ENCODE measurements at regions not wholly inside any gene's neighbourhood (a gene's known extent, or its start where the extent isn't known, plus 50 kb on each side); places are given as distances from the start of the nearest gene placed in this dataset.

- no peak overlapping the region for H3K4me3 Mint-ChIP-seq
- H3K9me3 Mint-ChIP-seq: peaks cover 4% of the 10 kb centered on the region
- no peak for DNase-seq (ENCODE audit: low read depth, low spot score)
- no peak for TF ChIP-seq CTCF (conservative IDR thresholded peaks at IDR 0.05)
- no peak overlapping the region for H3K27ac Mint-ChIP-seq (ENCODE audit: unreplicated experiment)
- no peaks in the 10 kb centered on the region for H3K36me3 Mint-ChIP-seq (ENCODE audit: low read depth)
- peaks cover 10% of the 10 kb centered on the region for H3K4me1 Mint-ChIP-seq
- peaks cover 55% of the 10 kb centered on the region for H3K27me3 Mint-ChIP-seq (ENCODE audit: low read depth)
Observed at GRCh38 chr16:6970171-6970857, 362.3 kb upstream of the RBFOX1 start.

GRCh38 chr16:6969594-6969993, 363.1 kb upstream of the RBFOX1 start:
- DNase-seq (ENCODE audit: low read depth, low spot score): no peak
- peak; percentile 27 for TF ChIP-seq CTCF (conservative IDR thresholded peaks at IDR 0.05)
- Mint-ChIP-seq H3K4me1 (peaks cover 14% of the 10 kb centered on the region), H3K36me3 (ENCODE audit: low read depth) (no peaks in the 10 kb centered on the region), H3K27ac (ENCODE audit: unreplicated experiment) (no peak overlapping the region), H3K4me3 (no peak overlapping the region), H3K27me3 (ENCODE audit: low read depth) (peaks cover 55% of the 10 kb centered on the region), H3K9me3 (peaks cover 4% of the 10 kb centered on the region)

DNA sequence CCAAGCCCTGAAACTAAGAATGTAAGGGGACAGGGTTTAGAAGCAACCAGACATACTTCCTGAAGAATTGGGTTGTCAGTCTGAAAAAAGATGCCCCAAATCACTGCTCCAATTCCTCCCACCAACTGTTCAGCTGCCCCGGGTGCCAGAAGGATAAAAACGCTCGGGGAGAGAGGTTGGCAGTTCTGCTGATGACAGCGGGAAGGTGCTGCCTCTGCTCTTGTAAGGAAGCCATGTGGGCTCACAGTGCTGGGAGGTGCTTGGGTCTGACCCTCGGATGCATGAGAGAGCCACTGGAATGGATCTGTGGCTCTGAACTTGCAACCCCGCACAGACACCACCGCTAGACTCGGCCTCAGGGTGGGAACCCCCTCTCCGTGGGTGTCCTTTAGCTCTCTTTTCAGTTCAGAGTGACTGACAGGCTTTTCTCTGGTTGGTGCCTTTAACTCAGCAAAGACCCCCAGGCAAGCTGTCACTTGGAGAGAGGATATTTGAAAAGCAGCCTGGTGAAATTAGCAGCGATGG, 364.8 kb upstream of the RBFOX1 start:
- peaks cover 51% of the 10 kb centered on the region for H3K27me3 Mint-ChIP-seq (ENCODE audit: low read depth)
- no peak for TF ChIP-seq CTCF (conservative IDR thresholded peaks at IDR 0.05)
- peaks cover 14% of the 10 kb centered on the region for H3K4me1 Mint-ChIP-seq
- DNase-seq (ENCODE audit: low read depth, low spot score): no peak
- no peak overlapping the region for H3K27ac Mint-ChIP-seq (ENCODE audit: unreplicated experiment)
- H3K9me3 Mint-ChIP-seq: peaks cover 4% of the 10 kb centered on the region
- no peak overlapping the region for H3K4me3 Mint-ChIP-seq
- H3K36me3 Mint-ChIP-seq (ENCODE audit: low read depth): no peaks in the 10 kb centered on the region

- no peak for TF ChIP-seq CTCF (conservative IDR thresholded peaks at IDR 0.05)
- peaks cover 44% of the 10 kb centered on the region for H3K27me3 Mint-ChIP-seq (ENCODE audit: low read depth)
- H3K36me3 Mint-ChIP-seq (ENCODE audit: low read depth): no peaks in the 10 kb centered on the region
- H3K9me3 Mint-ChIP-seq: no peaks in the 10 kb centered on the region
- peaks cover 14% of the 10 kb centered on the region for H3K4me1 Mint-ChIP-seq
- no peak overlapping the region for H3K4me3 Mint-ChIP-seq
- H3K27ac Mint-ChIP-seq (ENCODE audit: unreplicated experiment): no peak overlapping the region
- DNase-seq (ENCODE audit: low read depth, low spot score): no peak
Observed at GRCh38 chr16:6966925-6967324, 365.7 kb upstream of the RBFOX1 start.

DNA sequence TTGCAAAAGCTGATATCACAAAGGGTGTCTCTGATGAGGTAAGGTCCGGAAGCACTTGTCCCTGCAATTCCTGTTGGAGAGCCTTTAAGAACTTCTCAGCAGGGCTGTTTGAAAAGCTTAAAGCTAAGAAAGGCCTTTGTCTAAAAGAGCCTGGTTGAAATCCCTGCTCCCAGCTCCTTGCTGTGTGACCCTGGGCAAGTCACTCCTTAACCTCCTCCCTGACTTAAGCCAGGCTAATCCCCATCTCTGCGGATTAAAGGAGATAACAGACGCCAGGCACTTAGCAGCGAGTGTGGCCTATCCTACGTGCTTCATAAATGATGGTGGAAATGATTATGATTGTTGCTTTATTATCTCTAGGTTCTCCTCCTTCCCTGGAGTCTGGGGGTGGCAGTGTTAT, 368.0 kb upstream of the RBFOX1 start:
- Mint-ChIP-seq H3K4me3 (no peak overlapping the region), H3K36me3 (ENCODE audit: low read depth) (no peaks in the 10 kb centered on the region), H3K9me3 (no peaks in the 10 kb centered on the region), H3K27me3 (ENCODE audit: low read depth) (peaks cover 28% of the 10 kb centered on the region), H3K4me1 (peaks cover 14% of the 10 kb centered on the region), H3K27ac (ENCODE audit: unreplicated experiment) (no peak overlapping the region)
- no peak for DNase-seq (ENCODE audit: low read depth, low spot score)
- TF ChIP-seq CTCF (conservative IDR thresholded peaks at IDR 0.05): no peak
